ENCODE measurements at regions not wholly inside any gene's neighbourhood (a gene's known extent, or its start where the extent isn't known, plus 50 kb on each side); places are given as distances from the start of the nearest gene placed in this dataset.

DNA sequence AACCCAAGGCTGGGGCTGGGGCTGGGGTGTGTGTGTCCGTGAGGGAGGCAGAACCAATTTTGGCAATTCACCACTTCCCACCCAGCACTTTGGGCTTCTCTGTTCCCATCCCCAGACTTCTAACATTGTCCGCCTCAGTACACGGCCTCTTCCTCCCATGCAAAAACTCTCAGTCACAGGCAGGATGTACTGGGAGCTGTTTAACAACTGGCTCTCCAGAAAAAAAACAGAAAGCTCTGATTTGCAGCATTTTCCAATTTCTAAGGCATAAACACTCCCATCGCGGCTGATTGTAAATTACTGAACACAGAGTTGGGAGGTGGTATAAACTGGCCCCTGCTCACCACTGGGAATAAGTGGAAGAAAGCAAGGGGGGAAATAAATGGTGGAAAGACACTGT lies 73.1 kb upstream of the MAP4K3 start:
- no peak overlapping the region for H3K9ac ChIP-seq (ENCODE audit: insufficient read depth, low read depth, low read length)
- H3K36me3 ChIP-seq (replicated peaks in 1 of 2; ENCODE audit: control insufficient read depth in 1 of 2, insufficient read depth in 2 of 2, low read length in 2 of 2), result no peaks in the 10 kb centered on the region; a peak in 1 of 5 replicates
- no peak overlapping the region for H3K27ac ChIP-seq (ENCODE audit: extremely low read length, insufficient read depth, low read length)
- H3K4me2 ChIP-seq (ENCODE audit: low read depth, low read length), result no peak overlapping the region
- H3K27me3 ChIP-seq (ENCODE audit: control insufficient read depth in 1 of 2, insufficient read depth in 2 of 2, low read length in 2 of 2), result no peaks in the 10 kb centered on the region
- in situ Hi-C loops (cut with HindIII; ENCODE audit: extremely low pct_ligation_motif_present, low pct_unique_long_range_greater_than_20kb), result loop anchor here (5.0 kb wide), 1 partner anchor 207 kb away; no protein-coding TSS in a partner anchor
- WGBS (ENCODE audit: low lambda C conversion rate), result 97% methylated on average over 5 of the region's 5 CpGs
- no peaks in the 10 kb centered on the region for H3K9me3 ChIP-seq (ENCODE audit: low read length)
- no peaks in the 10 kb centered on the region for H3K79me2 ChIP-seq (ENCODE audit: insufficient read depth, low read length)
- ChIA-PET CTCF (ENCODE audit: low intra/inter-chr PET ratio, low total read pairs) (no interaction called here), POLR2A (no interaction called here)
- no peak overlapping the region for H3K4me3 ChIP-seq (replicated peaks in 1 of 3; ENCODE audit: insufficient read depth in 1 of 3, low read depth in 2 of 3, low read length in 3 of 3)
- H3K4me1 ChIP-seq (ENCODE audit: insufficient read depth, low read length), result peaks cover 68% of the 10 kb centered on the region
- DNase-seq (ENCODE audit: low spot score) (no peak), FAIRE-seq (no peak), ATAC-seq (no peak)
- H2AFZ ChIP-seq (ENCODE audit: low read length), result no peak overlapping the region
- intact Hi-C loops (cut with micrococcal nuclease; ENCODE audit: unreplicated experiment), result loop anchor here (10.0 kb wide), 1 partner anchor 185 kb away; no protein-coding TSS in a partner anchor
- TF ChIP-seq ZNF619 (CRISPR knock-in tag; IDR thresholded peaks at IDR 0.05) (no peak), ZNF549 (CRISPR knock-in tag; IDR thresholded peaks at IDR 0.05) (no peak), BRCA1 (CRISPR knock-in tag; IDR thresholded peaks at IDR 0.05) (0 out of 2 replicates have a peak, but pooled peaks have one; percentile 8), HOXA3 (CRISPR knock-in tag; IDR thresholded peaks at IDR 0.05) (no peak)
- TF ChIP-seq, protein P1, sequence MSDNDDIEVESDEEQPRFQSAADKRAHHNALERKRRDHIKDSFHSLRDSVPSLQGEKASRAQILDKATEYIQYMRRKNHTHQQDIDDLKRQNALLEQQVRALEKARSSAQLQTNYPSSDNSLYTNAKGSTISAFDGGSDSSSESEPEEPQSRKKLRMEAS (IDR thresholded peaks at IDR 0.05), result no peak
- no TSS peak for BruUV-seq (replicated peaks)
- H4K20me1 ChIP-seq (ENCODE audit: insufficient read depth, low read length), result no peaks in the 10 kb centered on the region

DNA sequence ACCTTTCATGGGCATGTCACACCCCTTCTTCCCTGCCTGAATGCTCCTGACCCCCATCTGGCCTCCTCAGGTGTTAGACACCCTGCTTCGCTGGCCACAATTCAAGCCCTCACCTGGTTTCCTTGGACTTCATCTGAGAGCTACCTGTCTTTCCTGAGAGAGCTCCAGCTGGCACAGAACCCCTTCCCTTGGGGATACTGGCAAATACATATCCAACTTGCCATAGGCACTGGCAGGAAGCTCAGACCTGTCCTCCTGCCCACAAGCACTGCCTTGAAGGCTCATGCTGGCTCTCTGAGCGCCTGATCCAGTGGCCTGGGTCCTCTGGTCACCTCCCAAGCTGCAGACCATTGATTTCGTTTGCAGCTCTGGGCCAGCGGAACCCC lies 74.1 kb upstream of the MAP4K3 start:
- BruUV-seq (replicated peaks), result no TSS peak
- Histone ChIP-seq H3K79me2 (ENCODE audit: insufficient read depth, low read length) (no peaks in the 10 kb centered on the region), H3K9ac (ENCODE audit: insufficient read depth, low read depth, low read length) (no peak overlapping the region), H3K9me3 (ENCODE audit: low read length) (no peaks in the 10 kb centered on the region), H3K4me2 (ENCODE audit: low read depth, low read length) (no peak overlapping the region), H2AFZ (ENCODE audit: low read length) (no peak overlapping the region), H3K4me3 (replicated peaks in 1 of 3; ENCODE audit: insufficient read depth in 1 of 3, low read depth in 2 of 3, low read length in 3 of 3) (no peak overlapping the region), H3K27ac (ENCODE audit: extremely low read length, insufficient read depth, low read length) (peak overlapping the region; percentile 34), H3K36me3 (replicated peaks in 1 of 2; ENCODE audit: control insufficient read depth in 1 of 2, insufficient read depth in 2 of 2, low read length in 2 of 2) (no peaks in the 10 kb centered on the region; a peak in 1 of 5 replicates), H3K4me1 (ENCODE audit: insufficient read depth, low read length) (peaks cover 70% of the 10 kb centered on the region), H4K20me1 (ENCODE audit: insufficient read depth, low read length) (no peaks in the 10 kb centered on the region), H3K27me3 (ENCODE audit: control insufficient read depth in 1 of 2, insufficient read depth in 2 of 2, low read length in 2 of 2) (no peaks in the 10 kb centered on the region)
- intact Hi-C loops (cut with micrococcal nuclease; ENCODE audit: unreplicated experiment), result loop anchor here (10.0 kb wide), 1 partner anchor 184 kb away; no protein-coding TSS in a partner anchor
- ATAC-seq (no peak), FAIRE-seq (no peak), DNase-seq (ENCODE audit: low spot score) (no peak)
- WGBS (ENCODE audit: low lambda C conversion rate), result 93% methylated on average over 4 of the region's 4 CpGs
- in situ Hi-C loops (cut with HindIII; ENCODE audit: extremely low pct_ligation_motif_present, low pct_unique_long_range_greater_than_20kb), result loop anchor here (5.0 kb wide), 1 partner anchor 206 kb away; no protein-coding TSS in a partner anchor
- CTCF ChIA-PET (ENCODE audit: low intra/inter-chr PET ratio, low total read pairs), result interaction anchor here (3.2 kb wide), 1 partner anchor 218 kb away, joined by 23 read pairs; no protein-coding TSS in a partner anchor
- POLR2A ChIA-PET, result interaction anchor here (0.8 to 1.9 kb wide), 3 partner anchors 39 to 62 kb away, joined by 4 to 7 read pairs (median 4); no protein-coding TSS in a partner anchor
- TF ChIP-seq, protein P2, sequence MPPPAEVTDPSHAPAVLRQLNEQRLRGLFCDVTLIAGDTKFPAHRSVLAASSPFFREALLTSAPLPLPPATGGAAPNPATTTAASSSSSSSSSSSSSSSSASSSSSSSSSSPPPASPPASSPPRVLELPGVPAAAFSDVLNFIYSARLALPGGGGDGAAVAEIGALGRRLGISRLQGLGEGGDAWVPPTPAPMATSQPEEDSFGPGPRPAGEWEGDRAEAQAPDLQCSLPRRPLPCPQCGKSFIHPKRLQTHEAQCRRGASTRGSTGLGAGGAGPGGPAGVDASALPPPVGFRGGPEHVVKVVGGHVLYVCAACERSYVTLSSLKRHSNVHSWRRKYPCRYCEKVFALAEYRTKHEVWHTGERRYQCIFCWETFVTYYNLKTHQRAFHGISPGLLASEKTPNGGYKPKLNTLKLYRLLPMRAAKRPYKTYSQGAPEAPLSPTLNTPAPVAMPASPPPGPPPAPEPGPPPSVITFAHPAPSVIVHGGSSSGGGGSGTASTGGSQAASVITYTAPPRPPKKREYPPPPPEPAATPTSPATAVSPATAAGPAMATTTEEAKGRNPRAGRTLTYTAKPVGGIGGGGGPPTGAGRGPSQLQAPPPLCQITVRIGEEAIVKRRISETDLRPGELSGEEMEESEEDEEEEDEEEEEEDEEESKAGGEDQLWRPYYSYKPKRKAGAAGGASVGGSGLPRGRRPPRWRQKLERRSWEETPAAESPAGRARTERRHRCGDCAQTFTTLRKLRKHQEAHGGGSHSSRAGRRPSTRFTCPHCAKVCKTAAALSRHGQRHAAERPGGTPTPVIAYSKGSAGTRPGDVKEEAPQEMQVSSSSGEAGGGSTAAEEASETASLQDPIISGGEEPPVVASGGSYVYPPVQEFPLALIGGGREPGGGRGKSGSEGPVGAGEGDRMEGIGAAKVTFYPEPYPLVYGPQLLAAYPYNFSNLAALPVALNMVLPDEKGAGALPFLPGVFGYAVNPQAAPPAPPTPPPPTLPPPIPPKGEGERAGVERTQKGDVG (CRISPR knock-in tag; IDR thresholded peaks at IDR 0.05; ENCODE audit: borderline replicate concordance), result 0 out of 2 replicates have a peak, but pooled peaks have one; percentile 28
- TF ChIP-seq ZNF3 (CRISPR knock-in tag; IDR thresholded peaks at IDR 0.05) (no peak), ZNF891 (CRISPR knock-in tag; IDR thresholded peaks at IDR 0.05) (0 out of 2 replicates have a peak, but pooled peaks have one; percentile 33)
- TF ChIP-seq, protein P3, sequence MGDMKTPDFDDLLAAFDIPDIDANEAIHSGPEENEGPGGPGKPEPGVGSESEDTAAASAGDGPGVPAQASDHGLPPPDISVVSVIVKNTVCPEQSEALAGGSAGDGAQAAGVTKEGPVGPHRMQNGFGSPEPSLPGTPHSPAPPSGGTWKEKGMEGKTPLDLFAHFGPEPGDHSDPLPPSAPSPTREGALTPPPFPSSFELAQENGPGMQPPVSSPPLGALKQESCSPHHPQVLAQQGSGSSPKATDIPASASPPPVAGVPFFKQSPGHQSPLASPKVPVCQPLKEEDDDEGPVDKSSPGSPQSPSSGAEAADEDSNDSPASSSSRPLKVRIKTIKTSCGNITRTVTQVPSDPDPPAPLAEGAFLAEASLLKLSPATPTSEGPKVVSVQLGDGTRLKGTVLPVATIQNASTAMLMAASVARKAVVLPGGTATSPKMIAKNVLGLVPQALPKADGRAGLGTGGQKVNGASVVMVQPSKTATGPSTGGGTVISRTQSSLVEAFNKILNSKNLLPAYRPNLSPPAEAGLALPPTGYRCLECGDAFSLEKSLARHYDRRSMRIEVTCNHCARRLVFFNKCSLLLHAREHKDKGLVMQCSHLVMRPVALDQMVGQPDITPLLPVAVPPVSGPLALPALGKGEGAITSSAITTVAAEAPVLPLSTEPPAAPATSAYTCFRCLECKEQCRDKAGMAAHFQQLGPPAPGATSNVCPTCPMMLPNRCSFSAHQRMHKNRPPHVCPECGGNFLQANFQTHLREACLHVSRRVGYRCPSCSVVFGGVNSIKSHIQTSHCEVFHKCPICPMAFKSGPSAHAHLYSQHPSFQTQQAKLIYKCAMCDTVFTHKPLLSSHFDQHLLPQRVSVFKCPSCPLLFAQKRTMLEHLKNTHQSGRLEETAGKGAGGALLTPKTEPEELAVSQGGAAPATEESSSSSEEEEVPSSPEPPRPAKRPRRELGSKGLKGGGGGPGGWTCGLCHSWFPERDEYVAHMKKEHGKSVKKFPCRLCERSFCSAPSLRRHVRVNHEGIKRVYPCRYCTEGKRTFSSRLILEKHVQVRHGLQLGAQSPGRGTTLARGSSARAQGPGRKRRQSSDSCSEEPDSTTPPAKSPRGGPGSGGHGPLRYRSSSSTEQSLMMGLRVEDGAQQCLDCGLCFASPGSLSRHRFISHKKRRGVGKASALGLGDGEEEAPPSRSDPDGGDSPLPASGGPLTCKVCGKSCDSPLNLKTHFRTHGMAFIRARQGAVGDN (CRISPR knock-in tag; IDR thresholded peaks at IDR 0.05), result peak; percentile 51
- TF ChIP-seq, protein P4, sequence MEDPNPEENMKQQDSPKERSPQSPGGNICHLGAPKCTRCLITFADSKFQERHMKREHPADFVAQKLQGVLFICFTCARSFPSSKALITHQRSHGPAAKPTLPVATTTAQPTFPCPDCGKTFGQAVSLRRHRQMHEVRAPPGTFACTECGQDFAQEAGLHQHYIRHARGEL (CRISPR knock-in tag; IDR thresholded peaks at IDR 0.05), result no peak
